HG03039 (cell line): ENCODE measurements at regions not wholly inside any gene's neighbourhood (a gene's known extent, or its start where the extent isn't known, plus 50 kb on each side); places are given as distances from the start of the nearest gene placed in this dataset.
"Not testable (repeated sequence)": the region's sequence is repeated elsewhere in the genome, so short reads cannot be mapped to it uniquely, and the experiment has no call there.

ENCODE experiments used
- ATAC-seq: cut with Tn5 transposase; IDR thresholded peaks from one replicate; pipeline ENCODE4 v1.9.1; 2021; ENCODE audit warnings: mild to moderate bottlenecking, moderate library complexity; ENCODE audit not compliant: unreplicated experiment

- ATAC-seq: no peak
Observed at GRCh38 chrX:122135070-122135469, 1049.0 kb upstream of the GRIA3 start.

- not testable (repeated sequence) for ATAC-seq
Observed at GRCh38 chrX:122140219-122140618, 1043.9 kb upstream of the GRIA3 start.

GRCh38 chrX:122154019-122154418, 1030.1 kb upstream of the GRIA3 start:
- no peak for ATAC-seq

GRCh38 chrX:122168241-122168640, 1015.8 kb upstream of the GRIA3 start:
- no peak for ATAC-seq

- no peak for ATAC-seq
Observed at GRCh38 chrX:122184791-122185190, 999.3 kb upstream of the GRIA3 start.

- ATAC-seq: no peak
Observed at GRCh38 chrX:122187069-122187713, 996.9 kb upstream of the GRIA3 start.

- no peak for ATAC-seq
Observed at GRCh38 chrX:122188751-122189150, 995.3 kb upstream of the GRIA3 start.

- no peak for ATAC-seq
Observed at GRCh38 chrX:122196343-122196742, 987.7 kb upstream of the GRIA3 start.

GRCh38 chrX:122203399-122203798, 980.7 kb upstream of the GRIA3 start:
- no peak for ATAC-seq

GRCh38 chrX:122218666-122219065, 965.4 kb upstream of the GRIA3 start:
- no peak for ATAC-seq

- ATAC-seq: no peak
Observed at GRCh38 chrX:122219226-122219625, 964.9 kb upstream of the GRIA3 start.

GRCh38 chrX:122219735-122220134, 964.3 kb upstream of the GRIA3 start:
- no peak for ATAC-seq

GRCh38 chrX:122220644-122221373, 963.3 kb upstream of the GRIA3 start:
- no peak for ATAC-seq

GRCh38 chrX:122221810-122222209, 962.3 kb upstream of the GRIA3 start:
- not testable (repeated sequence) for ATAC-seq

GRCh38 chrX:122224137-122224536, 959.9 kb upstream of the GRIA3 start:
- ATAC-seq: not testable (repeated sequence)

- no peak for ATAC-seq
Observed at GRCh38 chrX:122238801-122239200, 945.3 kb upstream of the GRIA3 start.

- ATAC-seq: no peak
Observed at GRCh38 chrX:122241959-122242358, 942.1 kb upstream of the GRIA3 start.

- ATAC-seq: no peak
Observed at GRCh38 chrX:122244080-122244479, 940.0 kb upstream of the GRIA3 start.

- ATAC-seq: no peak
Observed at GRCh38 chrX:122245175-122245574, 938.9 kb upstream of the GRIA3 start.

GRCh38 chrX:122245943-122246342, 938.1 kb upstream of the GRIA3 start:
- ATAC-seq: no peak

- no peak for ATAC-seq
Observed at GRCh38 chrX:122246937-122247336, 937.1 kb upstream of the GRIA3 start.

- no peak for ATAC-seq
Observed at GRCh38 chrX:122248681-122249080, 935.4 kb upstream of the GRIA3 start.

GRCh38 chrX:122252454-122252853, 931.6 kb upstream of the GRIA3 start:
- no peak for ATAC-seq
